AG04450 (cell line): ENCODE measurements at regions not wholly inside any gene's neighbourhood (a gene's known extent, or its start where the extent isn't known, plus 50 kb on each side); places are given as distances from the start of the nearest gene placed in this dataset.

Source experiments
- CTCF ChIA-PET: fragments of 300-600, 350-600 bp; formaldehyde crosslinking; extraction: SDS; loops from one replicate; lab custom pipeline; 2022; ENCODE audit warnings: antibody characterized with exemption, inconsistent platforms; lab: Charles Lee
- POLR2A ChIA-PET: fragments of 350-600 bp; formaldehyde crosslinking; extraction: SDS; loops from one replicate; lab custom pipeline; 2021; ENCODE audit warnings: antibody characterized with exemption, inconsistent platforms; lab: Yijun Ruan, JAX
- DNase-seq: peaks from one replicate; pipeline ENCODE4 v3.0.0-alpha.2; 2011; ENCODE audit warnings: low read depth, low spot score
- H3K27ac ChIP-seq: one replicate; pipeline ENCODE4 v1.5.1; 2012; ENCODE audit warnings: low read depth, low read length, control low read depth
- H3K27me3 ChIP-seq: one replicate; pipeline ENCODE4 v1.6.0; 2012; ENCODE audit warnings: low read length; ENCODE audit not compliant: control insufficient read depth, insufficient read depth
- H3K4me3 ChIP-seq: 2 replicates; pipeline ENCODE4 v1.5.1; 2011; ENCODE audit warnings: mild to moderate bottlenecking, low read depth, low read length, control low read depth
- H3K9me3 ChIP-seq: 2 replicates; pipeline ENCODE4 v1.5.1; 2012; ENCODE audit warnings: low read length; ENCODE audit not compliant: control insufficient read depth, insufficient read depth
- TF ChIP-seq, protein P1 (sequence below): IDR thresholded peaks from 2 replicates; pipeline ENCODE4 v1.5.1; 2011; ENCODE audit warnings: low read depth, low read length, control low read depth, inconsistent platforms

- Histone ChIP-seq H3K9me3 (no peaks in the 10 kb centered on the region), H3K27ac (no peak overlapping the region), H3K27me3 (no peaks in the 10 kb centered on the region), H3K4me3 (no peak overlapping the region)
- DNase-seq = no peak
- TF ChIP-seq, protein P1, sequence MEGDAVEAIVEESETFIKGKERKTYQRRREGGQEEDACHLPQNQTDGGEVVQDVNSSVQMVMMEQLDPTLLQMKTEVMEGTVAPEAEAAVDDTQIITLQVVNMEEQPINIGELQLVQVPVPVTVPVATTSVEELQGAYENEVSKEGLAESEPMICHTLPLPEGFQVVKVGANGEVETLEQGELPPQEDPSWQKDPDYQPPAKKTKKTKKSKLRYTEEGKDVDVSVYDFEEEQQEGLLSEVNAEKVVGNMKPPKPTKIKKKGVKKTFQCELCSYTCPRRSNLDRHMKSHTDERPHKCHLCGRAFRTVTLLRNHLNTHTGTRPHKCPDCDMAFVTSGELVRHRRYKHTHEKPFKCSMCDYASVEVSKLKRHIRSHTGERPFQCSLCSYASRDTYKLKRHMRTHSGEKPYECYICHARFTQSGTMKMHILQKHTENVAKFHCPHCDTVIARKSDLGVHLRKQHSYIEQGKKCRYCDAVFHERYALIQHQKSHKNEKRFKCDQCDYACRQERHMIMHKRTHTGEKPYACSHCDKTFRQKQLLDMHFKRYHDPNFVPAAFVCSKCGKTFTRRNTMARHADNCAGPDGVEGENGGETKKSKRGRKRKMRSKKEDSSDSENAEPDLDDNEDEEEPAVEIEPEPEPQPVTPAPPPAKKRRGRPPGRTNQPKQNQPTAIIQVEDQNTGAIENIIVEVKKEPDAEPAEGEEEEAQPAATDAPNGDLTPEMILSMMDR = no peak
- POLR2A ChIA-PET = no interaction called here
- CTCF ChIA-PET = no interaction called here
Observed at GRCh38 chr3:104588442-104588841, 778.3 kb upstream of the ALCAM start.

DNA sequence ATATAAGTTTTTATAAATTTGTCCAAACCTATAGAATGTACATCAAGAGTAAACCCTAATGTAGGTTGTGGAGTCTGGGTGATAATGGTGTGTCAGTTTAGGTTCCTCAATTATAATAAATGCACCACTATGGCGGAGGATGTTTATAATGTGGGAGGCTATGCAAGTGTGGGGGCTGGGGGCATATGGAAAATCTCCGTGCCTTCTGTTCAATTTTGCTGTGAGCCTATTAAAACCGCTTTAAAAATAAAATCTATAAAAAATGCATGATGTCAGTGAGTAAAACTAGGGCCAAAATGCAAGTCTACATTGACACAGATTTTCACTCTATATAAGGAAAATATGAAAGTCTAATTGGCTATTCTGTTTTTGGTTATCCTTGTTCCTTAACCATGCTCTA, 774.9 kb upstream of the ALCAM start:
- CTCF ChIA-PET = no interaction called here
- POLR2A ChIA-PET = no interaction called here

GRCh38 chr3:104594491-104594890, 772.2 kb upstream of the ALCAM start:
- TF ChIP-seq, protein P1 = no peak
- Histone ChIP-seq H3K27me3 (no peaks in the 10 kb centered on the region), H3K9me3 (no peaks in the 10 kb centered on the region), H3K4me3 (no peak overlapping the region), H3K27ac (no peak overlapping the region)
- DNase-seq = no peak
- POLR2A ChIA-PET = no interaction called here
- CTCF ChIA-PET = interaction anchor here (0.6 kb wide), 1 partner anchor 189 kb away, joined by 3 read pairs; no protein-coding TSS in a partner anchor

More for the DNA sequence above, 774.9 kb upstream of the ALCAM start:
- Histone ChIP-seq H3K27ac (no peak overlapping the region), H3K27me3 (no peaks in the 10 kb centered on the region), H3K4me3 (no peak overlapping the region), H3K9me3 (no peaks in the 10 kb centered on the region)
- no peak for DNase-seq
- TF ChIP-seq, protein P1 = no peak

- Histone ChIP-seq H3K27me3 (no peaks in the 10 kb centered on the region), H3K4me3 (no peak overlapping the region), H3K27ac (no peak overlapping the region), H3K9me3 (no peaks in the 10 kb centered on the region)
- ChIA-PET CTCF (interaction anchor here (0.6 to 3.1 kb wide), 20 partner anchors 9 to 922 kb away, joined by 3 to 27 read pairs (median 3); partner anchors contain the start of gene ALCAM), POLR2A (no interaction called here)
- DNase-seq = no peak
- TF ChIP-seq, protein P1 = no peak
Observed at GRCh38 chr3:104596054-104596453, 770.7 kb upstream of the ALCAM start.

GRCh38 chr3:104596551-104596950, 770.2 kb upstream of the ALCAM start:
- CTCF ChIA-PET = interaction anchor here (0.6 to 3.1 kb wide), 23 partner anchors 9 to 922 kb away, joined by 3 to 27 read pairs (median 3); partner anchors contain the start of gene ALCAM
- peak; percentile 33 for DNase-seq
- POLR2A ChIA-PET = no interaction called here

More at GRCh38 chr3:104596551-104596950, 770.2 kb upstream of the ALCAM start:
- TF ChIP-seq, protein P1 = peak; percentile 64
- H3K27me3 ChIP-seq = no peaks in the 10 kb centered on the region
- no peaks in the 10 kb centered on the region for H3K9me3 ChIP-seq
- no peak overlapping the region for H3K27ac ChIP-seq
- H3K4me3 ChIP-seq = no peak overlapping the region
